Anterior cingulate cortex (tissue), 58 donors: ENCODE measurements at regions not wholly inside any gene's neighbourhood (a gene's known extent, or its start where the extent isn't known, plus 50 kb on each side); places are given as distances from the start of the nearest gene placed in this dataset.
"Not testable (repeated sequence)": the region's sequence is repeated elsewhere in the genome, so short reads cannot be mapped to it uniquely, and the experiment has no call there.

Experiments
- DNase-seq, 58 donors: peaks; one replicate each; lab custom pipeline; 2025; lab: John Stamatoyannopoulos, UW

DNA sequence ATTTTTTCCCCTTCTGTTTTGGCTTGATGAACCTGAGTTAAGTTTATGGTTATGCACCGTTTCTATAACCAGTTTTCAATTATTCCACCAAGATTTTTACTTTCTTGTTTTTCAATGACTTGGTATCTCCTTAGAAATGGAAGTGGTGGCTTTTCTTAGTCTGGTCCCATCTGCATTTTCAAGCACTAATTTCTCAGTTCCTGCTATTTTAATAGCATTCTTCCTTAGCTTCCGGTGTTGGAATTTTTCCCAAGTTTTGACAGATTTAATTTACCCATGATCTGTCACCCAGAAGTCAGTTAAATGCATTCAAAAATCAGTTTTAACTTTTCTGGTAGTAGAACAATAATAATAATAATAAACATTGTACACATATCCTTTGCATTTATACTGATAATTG is 184.6 kb upstream of the OLFM3 start:
- DNase-seq: no peak

DNA sequence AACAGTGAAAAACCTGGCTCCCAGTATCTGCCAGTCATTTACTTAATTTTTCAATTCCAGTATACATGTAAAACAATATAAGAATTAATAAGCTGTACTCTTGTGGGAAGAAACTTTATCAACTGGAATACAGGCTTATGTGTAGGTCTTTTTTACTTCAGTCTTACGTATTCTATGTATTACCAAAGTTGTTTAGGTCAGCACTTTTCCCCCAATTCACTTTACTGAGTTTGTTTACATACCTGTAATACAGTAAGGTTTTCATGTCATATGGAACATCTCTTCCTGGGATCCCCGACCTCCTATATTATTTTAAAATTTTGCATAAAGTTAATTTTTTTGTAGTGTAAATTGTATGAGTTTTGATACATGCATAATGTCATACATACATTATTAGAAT is 181.8 kb upstream of the OLFM3 start:
- DNase-seq: no peak

DNA sequence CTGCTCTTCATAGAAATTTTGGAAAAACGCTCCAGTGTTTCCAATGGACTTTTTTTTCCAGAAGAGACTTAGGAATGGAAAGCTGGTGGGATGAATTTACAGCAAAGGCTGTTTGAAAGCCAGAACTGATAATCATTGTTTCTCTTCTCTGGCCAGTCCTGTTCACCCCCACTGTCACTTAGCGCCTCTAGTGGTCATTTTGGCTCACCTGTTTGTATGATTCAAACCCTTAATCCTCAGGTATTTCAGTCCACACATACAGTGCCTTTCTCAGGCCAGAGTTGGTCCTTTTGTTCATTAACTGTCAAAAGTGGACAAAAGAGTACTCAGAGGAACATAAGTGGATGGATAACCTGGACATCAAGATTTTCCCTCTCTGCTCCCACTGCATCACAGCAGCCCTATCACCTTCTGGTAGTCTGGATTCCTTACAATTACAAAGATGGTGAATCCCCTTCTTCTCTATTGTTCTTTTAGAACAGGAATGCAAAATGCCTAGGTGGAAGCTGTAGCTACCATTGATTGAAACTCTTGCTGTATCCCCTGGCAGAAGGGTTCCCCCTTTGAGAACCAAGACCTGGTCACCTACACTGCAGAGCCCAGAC is 177.6 kb upstream of the OLFM3 start:
- DNase-seq: no peak

DNA sequence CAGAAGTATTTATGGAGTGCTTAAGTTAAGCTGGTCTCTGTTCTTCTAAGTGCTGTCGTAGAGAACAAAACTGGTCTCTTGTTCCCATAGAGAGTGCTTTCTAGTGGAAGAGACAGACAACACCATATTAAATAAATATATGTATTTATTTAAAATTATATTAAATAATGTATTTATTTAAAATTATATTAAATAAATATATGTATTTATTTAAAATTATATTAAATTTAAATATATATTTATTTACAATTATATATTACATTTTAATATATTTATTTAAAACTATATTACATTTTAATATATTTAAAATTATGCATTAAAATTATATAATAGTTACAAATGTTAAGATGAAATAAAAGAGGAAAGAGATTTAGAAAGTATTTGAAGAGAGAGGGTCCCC is 175.5 kb upstream of the OLFM3 start:
- no peak for DNase-seq

DNA sequence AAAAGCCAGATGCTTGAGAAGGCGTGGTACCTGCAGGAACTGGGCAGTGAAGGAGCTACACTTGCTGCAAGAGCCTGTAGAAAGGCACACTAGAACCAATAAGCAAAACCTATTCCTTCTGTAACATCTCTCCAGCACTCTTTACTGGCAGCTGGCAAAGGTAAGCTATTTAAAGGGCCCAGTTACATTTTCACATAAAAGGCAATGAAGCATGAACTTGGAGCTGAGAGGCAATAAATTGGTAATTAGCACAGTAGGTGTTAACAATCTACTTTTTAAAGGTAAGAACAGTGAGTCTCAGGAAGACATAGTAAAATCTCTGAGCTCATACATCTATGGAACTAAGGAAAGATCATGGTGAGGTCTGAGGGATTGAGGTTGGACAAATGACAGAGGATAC is 167.1 kb upstream of the OLFM3 start:
- no peak for DNase-seq

DNA sequence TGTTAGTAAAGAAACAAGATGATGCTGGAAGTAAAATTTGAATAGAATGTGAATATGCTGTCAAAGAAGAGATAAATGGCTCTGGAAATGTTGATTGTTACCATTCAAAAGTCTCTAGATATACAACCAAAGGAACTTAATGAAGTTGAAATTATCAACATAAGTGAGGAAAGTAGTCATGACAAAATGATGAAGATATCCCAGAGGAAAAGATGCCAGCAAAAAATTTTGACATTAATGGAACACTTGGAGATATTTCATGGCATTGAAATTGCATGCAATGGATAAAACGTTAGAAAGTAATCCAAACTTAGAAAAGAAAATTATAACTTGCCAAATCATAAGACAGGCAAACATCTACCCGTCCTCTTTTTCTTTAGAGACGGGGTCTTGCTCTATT is 154.5 kb upstream of the OLFM3 start:
- no peak for DNase-seq

GRCh38 chr1:102120910-102121309 is 124.2 kb upstream of the OLFM3 start:
- DNase-seq: no peak

DNA sequence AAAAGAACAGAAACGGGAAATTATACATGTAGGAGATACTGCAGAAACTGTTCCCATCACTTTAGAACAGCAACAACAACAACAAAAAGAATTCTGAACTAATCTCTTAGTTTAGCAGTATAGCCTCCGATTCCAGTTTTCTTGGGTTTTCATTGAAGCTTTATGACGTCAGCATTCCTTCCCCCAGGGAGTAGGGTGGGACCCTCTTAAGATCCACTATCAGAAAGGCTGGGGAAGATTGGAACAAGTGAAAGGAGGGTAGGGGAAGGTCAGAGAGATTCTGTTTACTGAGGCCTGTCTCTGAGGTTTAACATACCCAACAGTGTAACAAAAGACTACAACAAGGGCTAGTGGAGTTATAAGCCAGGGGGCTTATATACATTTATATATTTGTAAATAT is 121.4 kb upstream of the OLFM3 start:
- no peak for DNase-seq

DNA sequence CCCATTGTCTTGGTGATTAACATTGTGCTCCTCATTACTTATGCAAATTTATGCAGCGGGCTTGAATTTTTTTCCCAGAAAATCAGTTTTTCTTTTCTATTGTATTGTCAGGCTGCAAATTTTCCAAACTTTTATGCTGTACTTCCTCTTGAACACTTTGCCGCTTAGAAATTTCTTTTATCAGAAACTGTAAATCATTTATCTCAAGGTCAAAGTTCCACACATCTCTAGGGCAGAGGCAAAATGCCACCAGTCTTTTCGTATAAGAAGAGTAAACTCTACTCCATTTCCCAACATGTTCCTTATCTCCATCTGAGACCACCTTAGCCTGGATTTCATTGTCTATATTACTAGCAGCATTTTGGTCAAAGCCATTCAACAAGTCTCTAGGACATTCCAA is 113.9 kb upstream of the OLFM3 start:
- no peak for DNase-seq

DNA sequence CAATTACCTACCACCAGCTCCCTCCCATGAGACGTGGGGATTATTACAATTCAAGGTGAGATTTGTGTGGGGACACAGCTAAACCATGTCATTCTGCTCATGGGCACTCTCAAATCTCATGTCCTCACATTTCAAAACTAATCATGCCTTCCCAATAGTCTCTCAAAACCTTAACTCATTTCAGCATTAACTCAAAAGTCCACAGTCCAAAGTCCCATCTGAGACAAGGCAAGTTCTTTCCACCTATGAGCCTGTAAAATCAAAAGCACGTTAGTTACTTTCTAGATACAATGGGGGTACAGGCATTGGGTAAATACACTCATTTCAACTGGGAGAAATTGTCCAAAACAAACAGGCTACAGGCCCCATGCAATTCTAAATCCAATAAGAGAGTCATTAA is 112.8 kb upstream of the OLFM3 start:
- not testable (repeated sequence) for DNase-seq

GRCh38 chr1:102107441-102107840 is 110.7 kb upstream of the OLFM3 start:
- no peak for DNase-seq

GRCh38 chr1:102105931-102106550 is 109.3 kb upstream of the OLFM3 start:
- no peak for DNase-seq

DNA sequence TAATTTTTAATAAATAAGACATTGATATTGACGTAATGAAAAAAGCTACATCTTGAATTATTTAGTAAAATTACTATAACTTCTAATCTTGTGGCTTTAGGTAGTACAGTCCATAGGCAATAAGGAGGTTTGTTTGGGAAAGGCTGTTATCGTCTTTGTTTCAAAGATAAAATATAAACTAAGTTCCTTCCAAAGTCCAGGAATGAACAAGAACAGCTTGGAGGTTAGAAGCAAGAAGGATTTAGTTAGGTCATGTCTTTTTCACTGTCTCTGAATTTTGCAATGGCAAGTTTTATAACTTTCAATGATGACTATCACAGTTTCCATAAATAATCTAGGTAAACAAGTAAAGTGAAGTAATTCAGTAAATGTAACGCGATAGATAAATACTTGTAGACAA is 106.9 kb upstream of the OLFM3 start:
- no peak for DNase-seq

DNA sequence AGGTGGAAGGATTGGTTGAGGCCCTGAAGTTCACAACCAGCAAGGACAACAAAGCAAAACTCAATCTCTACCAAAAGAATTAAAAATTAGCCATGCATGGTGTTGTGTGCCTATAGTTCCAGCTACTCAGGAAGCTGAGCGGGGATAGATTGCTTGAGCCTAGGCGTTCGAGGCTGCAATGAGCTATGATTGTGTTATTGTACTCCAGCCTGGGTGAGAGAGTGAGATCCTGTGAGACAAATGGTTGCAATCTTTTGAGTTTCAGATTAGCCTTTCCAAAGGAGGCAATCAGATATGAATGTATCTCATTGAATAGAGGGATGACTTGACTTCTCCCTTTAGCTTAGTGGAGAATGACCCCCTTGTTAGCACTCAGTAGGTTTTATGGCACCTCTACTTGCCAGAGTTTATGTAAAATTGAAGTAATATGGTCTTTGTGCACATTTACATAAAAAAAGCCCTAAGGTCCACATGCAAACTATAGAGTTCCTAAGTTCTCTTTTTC is 105.6 kb upstream of the OLFM3 start:
- DNase-seq: no peak

DNA sequence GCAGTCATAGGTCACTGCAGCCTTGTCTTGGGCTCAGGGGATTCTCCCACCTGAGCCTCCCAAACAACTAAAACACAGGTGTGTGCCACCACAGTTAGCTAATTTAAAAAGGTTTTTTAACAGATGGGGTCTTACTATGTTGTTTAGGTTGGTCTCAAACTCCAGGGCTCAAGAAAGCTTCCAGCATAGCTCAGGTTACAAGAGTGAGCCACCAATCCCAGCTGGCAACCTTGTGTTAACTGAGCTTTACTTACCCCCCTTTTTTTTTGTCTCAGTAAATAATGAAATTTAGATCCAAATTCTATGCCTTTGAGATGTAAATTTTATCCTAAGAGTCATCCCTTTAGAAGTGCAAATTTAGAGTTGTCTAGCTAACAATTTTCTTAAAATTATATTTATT is 103.9 kb upstream of the OLFM3 start:
- DNase-seq: no peak

- no peak for DNase-seq
Observed at GRCh38 chr1:102099916-102100315, 103.2 kb upstream of the OLFM3 start.

- DNase-seq: no peak
Observed at GRCh38 chr1:102098536-102098935, 101.8 kb upstream of the OLFM3 start.

DNA sequence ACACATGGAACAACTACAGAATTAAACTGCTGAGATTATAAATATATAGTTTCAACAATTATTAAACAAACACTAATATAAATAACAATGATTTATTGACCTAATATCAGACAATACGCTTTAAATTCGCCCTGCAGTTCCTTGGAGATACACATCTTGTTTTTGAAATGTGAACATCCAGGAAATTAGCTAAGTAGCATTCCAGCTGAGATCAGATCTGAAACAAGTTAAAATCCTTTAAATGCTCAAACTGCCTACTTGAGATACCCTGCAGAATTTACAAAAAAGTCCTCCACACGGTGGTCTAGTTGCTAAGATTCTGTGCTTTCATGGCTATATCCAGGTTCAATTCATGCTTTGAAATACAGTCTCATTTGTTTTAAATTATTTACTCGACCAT is 101.4 kb upstream of the OLFM3 start:
- no peak for DNase-seq

DNA sequence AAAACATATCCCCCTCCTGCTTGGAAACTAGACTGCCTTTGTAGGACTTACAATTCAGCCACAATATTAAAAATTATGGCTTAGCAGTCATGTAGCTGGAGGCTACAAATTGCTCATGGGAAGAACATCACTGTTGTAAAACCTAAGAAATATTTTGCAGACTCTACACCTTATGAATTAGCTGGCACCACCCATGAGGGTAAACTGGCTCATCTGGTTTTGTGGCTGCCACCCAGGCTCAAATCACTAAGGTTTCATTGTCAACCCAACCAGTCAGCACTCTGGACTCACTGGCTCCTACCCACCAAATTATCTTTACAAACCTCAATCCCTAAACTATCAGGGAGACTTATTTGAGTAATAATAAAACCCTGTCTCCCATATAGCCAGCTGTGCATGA is 100.7 kb upstream of the OLFM3 start:
- DNase-seq: no peak

GRCh38 chr1:102096162-102096561 is 99.4 kb upstream of the OLFM3 start:
- no peak for DNase-seq

GRCh38 chr1:102089791-102090190 is 93.1 kb upstream of the OLFM3 start:
- DNase-seq: no peak

DNA sequence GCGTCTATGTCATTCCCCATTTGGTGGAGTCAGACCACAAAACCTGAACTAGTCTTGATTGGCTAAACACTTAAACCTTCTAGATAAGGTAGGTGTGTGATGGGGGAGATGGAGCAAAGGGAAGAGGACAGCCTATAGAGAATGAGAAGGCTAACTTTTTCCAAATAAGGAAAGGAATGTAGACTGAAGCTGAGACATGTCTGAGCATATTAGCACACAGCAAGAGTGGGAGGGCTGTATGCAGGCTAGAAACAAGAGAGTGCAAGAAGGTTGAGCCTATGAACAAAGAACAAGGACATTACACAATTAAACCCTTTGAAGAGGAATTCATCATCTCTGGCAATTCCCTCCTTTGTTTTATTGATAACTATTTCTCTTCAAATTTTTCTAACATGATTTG is 89.2 kb upstream of the OLFM3 start:
- no peak for DNase-seq
